GM12873 (cell line): ENCODE measurements at regions not wholly inside any gene's neighbourhood (a gene's known extent, or its start where the extent isn't known, plus 50 kb on each side); places are given as distances from the start of the nearest gene placed in this dataset.

Experiments
- TF ChIP-seq, protein P1 (sequence below): IDR thresholded peaks from 2 replicates; pipeline ENCODE4 v1.5.1; 2012; ENCODE audit warnings: low read depth, mild to moderate bottlenecking, moderate library complexity, low read length, control low read depth; ENCODE audit not compliant: insufficient read depth; ENCODE audit errors: missing control alignments

DNA sequence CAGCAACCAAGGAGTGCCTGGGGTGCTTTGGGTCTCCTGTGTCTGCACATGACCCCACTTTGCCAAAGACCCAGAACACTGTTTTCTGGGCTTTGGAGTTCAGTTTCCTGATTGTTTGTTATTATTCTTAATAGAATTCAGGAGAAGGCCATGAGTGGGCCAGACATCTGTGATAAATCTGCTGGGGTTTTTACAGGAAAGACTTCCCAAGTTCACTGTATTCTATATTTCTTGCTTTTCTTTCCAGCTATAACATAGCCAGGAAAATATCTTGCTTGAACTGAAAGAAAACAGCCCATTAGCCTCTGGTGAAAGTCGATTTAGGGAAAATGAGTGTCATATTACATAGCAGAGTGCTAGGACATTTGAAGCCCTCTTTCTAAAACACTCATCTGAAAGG lies 345.1 kb upstream of the USP24 start:
- TF ChIP-seq, protein P1, sequence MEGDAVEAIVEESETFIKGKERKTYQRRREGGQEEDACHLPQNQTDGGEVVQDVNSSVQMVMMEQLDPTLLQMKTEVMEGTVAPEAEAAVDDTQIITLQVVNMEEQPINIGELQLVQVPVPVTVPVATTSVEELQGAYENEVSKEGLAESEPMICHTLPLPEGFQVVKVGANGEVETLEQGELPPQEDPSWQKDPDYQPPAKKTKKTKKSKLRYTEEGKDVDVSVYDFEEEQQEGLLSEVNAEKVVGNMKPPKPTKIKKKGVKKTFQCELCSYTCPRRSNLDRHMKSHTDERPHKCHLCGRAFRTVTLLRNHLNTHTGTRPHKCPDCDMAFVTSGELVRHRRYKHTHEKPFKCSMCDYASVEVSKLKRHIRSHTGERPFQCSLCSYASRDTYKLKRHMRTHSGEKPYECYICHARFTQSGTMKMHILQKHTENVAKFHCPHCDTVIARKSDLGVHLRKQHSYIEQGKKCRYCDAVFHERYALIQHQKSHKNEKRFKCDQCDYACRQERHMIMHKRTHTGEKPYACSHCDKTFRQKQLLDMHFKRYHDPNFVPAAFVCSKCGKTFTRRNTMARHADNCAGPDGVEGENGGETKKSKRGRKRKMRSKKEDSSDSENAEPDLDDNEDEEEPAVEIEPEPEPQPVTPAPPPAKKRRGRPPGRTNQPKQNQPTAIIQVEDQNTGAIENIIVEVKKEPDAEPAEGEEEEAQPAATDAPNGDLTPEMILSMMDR: no peak

DNA sequence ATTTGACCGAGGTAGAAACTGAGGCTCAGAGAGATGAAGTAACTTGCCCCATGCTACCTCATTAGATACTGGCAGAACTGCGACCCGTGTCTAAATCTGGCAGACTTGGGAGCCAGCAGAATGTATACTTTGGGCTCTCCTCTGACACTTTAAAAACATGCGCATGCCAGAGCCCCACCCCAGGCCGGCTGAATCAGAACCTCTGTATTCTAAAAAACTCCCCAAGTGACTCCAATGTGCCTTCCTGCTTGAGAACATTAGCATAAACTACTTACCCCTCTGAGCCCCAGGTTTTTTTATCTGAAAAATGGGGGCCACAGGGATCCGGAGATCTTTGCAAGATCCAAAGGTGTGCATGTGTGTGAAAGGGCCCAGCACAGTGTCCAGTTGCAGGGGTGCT lies 344.7 kb upstream of the USP24 start:
- TF ChIP-seq, protein P1: no peak

DNA sequence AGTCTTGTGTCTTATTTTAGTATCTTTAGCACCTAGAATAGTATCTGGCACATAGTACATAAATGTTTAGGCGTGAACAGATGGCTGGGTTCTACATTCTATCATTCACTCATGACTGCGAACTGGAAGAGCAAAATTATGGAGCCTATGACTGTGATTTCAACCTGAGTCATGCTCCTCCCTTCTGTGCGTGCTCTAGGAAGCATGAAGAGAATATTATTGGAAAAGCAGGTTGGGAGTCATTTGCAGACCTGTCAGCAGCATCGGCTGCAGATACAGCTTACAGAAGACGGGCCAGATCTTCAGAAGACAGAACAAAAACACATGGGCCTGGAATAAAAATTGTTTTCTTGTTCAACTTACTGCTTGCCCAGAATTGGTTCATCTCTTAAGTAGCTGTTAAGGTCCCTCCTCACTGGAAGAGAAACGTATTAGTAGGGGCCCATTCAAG lies 344.0 kb upstream of the USP24 start:
- TF ChIP-seq, protein P1: no peak

DNA sequence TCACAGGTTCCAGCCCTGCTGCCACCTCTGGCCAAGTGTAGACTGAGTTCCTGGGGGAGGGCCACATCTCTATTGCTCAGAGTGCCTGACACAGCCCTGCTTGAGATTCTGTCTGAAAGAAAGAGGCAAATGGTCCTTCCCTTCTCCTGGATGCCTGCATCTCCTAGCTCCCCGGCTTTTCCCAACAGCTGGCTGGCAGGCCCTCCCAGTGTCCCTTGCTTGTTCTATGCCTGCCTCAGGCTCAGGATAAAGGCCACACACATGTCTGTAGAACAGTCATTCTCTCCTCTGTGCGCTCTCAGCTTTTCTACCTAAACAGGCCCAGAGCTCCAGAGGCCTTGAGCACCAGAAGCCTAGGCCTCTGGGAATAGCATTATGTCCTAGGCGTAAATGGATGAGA lies 343.4 kb upstream of the USP24 start:
- TF ChIP-seq, protein P1: no peak

DNA sequence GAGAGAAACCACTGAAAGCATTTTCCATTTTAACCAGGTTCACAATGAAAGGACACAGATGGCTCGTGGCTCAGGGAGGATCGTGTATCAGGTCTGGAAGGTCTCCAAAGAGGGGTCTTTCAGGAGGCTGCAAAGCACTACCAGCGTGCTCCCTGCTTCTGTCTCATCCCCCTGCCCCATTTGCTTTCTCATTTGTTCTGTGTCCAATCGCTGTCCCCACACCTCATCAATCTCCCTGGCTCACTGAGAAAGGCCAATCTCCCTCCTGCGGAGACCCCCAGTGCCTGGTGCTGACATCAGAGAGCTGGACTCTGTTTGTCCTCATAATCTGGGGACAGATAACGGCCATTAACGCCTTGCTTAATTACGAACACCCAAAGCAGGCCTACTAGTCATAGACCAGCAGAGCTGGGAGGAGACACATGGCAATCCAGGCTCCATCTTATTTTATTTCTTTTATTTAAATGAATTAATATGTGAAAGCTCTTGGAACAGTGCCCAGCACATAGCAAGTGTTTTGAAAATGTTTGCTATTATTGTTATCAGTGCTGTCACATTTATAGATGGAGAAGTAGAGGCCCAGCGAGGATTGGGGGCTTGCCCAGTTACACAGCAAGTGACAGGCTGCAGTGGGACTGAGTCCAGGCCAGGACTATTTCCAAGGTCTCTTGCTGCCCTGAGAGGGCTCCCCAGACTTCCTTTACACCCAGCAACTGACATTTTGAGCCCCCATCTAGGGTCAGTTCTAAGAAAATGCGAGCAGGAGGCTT lies 341.0 kb upstream of the USP24 start:
- TF ChIP-seq, protein P1: no peak

DNA sequence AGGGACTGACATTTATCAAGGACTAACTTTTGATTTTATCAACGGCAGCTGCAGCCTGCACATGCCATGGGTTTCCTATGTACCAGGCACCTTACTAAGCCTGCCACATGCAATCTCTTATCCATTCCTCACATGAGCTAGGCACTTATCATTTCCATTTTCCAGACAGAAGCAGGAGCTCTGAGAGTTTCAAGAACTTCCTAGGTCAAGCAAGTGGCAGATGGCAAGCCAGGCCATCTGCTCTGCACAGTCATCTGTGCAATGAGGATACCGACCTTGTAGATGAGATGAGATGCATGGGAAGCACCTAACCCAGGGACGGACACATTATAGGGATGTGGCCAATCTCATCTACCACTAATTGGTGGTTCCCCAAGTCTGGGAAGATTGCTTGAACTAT lies 339.4 kb upstream of the USP24 start:
- TF ChIP-seq, protein P1: no peak

DNA sequence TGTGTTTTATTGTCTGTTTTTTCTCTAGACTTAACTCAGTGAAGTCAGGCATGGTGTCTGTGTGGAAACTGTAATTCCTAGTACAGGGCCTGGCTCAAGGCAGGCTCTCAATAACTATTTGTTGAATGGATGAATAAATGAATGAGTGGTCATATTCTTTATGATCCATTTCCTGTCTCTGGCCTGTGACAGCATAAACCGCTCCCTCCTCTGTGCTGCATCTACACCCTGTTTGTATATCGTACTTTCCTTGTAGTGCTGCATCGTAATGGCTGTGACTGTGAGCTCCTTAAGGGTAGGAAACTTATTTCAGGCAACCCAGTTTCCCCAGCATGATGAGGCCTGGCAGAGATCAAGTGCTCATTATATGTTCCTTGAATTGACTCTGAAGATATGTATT lies 337.5 kb upstream of the USP24 start:
- TF ChIP-seq, protein P1: no peak
